NCI-H2107 treated with DMSO at 0.1 percent for 48 hours (cell line): ENCODE measurements at regions not wholly inside any gene's neighbourhood (a gene's known extent, or its start where the extent isn't known, plus 50 kb on each side); places are given as distances from the start of the nearest gene placed in this dataset.
"Not testable (repeated sequence)": the region's sequence is repeated elsewhere in the genome, so short reads cannot be mapped to it uniquely, and the experiment has no call there.

Experiments used
- DNase-seq: peaks from one replicate; lab custom pipeline; 2025; ENCODE audit not compliant: unreplicated experiment; lab: John Stamatoyannopoulos, UW

DNA sequence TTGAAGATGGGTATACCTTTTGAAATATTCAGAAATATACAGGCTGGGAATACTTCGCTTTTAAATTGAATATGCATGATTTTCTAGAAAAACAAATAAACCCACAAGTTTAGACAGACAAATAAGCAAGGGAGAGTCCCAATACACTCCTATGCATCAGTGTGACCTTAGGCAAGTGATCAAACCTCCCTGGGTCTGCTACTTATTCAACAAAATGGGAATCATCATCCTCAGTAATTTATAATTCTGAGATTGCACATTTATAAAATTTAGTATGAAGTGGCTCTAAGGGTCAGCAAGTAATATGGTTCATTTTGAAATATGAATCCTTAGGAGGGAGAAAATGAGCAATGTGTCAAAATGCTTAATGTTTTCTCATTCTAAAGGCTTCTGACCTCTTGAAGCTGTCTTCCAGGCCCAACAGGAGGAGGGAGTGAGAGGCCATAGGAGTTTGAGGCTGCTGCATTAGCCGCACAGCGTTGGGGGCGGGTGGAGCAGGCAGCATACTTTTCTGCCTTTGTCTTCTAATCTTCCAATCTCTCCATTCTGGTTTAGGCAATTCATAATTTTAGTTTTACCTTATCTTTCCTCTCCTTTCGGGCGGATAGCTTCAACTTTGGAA is 155.1 kb downstream of the TRIB2 start:
- no peak for DNase-seq

DNA sequence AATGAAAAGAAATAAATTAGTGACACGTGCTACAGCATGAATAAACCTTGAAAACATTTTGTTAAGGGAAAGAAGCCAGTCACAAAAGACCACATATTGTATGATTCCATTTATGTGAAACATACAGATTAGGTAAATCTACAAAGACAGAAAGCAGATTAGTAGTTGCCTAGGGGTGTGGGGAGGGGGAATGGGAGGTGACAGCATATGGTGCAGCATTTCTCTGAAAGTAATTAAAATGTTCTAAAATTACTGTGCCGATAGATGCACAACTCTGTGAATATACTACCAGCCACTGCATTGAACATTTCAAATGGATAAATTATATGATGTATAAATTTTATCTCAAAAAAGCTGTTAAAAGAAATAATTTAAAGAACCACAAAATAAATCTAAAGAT is 161.0 kb downstream of the TRIB2 start:
- no peak for DNase-seq

DNA sequence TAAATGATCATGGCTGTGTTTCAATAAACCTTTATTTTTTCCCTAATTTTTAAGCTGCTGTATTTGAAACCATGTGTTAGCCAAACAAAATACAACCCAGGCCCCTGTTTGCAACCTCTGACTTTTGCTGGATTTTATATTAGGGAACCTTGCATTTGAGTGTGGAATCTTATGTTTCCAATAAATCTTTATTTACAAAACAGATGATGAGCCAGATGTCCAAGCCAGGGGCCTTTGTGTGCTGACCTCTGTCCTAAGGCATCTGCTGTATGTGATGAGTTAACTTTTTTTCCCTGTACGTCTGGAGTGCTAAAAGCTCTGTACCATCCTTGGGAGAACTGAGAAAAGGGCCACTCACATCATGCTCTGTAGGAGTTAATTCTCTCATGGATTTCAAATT is 162.9 kb downstream of the TRIB2 start:
- DNase-seq = no peak

DNA sequence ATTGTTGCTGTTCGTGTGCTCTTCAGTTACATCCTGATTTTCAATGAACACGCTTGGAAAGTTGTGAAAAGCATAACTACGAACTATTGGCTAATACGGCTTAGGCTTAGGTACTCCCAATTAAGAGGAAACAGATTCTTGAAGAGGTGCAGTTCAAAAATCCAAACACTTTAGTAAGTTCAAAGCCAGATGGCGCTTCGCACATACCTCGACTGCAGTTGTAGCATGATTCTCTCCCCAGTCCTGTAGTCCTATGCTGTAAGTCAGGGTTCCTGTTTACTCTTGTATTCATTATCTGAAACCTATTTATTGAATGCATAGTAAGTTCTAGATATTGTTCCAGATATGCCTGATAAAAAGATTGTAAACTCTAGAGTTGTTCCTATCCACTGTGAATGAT is 165.2 kb downstream of the TRIB2 start:
- no peak for DNase-seq

DNA sequence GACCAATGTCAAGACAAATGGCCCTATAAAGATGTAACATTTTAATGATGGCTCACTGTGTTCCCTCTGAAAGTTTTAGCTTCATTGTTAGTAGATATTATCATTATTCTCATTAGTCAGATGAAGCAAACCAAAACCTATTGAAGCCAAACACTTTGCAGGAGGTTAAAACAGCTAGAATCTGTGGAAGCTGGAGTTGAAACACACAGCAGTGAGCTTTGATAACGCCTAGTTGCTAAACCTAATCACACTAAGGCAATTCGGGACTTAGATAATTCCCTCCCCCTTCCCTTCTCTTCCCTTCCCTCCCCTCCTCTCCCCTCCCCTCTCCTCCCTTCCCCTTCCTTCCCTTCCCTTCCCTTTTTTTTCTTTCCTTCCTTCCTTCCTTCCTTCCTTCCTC is 165.7 kb downstream of the TRIB2 start:
- DNase-seq = no peak

DNA sequence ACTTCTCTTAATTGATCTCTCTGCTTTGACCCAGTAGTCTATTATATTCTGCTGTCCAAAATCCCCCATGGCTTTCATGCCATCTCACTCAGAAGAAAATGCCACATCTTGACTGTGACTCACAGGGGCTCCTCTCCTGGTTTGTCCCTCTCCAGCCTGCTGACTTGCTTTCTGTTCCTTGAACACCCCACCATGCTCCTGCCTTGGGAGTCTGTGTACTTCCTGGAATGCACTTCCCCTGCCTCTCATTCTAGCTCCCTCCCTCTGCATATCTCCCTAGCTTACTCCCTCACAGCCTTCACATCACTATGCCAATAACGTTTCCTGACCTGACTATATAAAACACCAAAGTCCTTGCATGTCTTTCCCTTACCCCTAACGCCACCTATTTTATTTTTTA is 167.2 kb downstream of the TRIB2 start:
- no peak for DNase-seq

DNA sequence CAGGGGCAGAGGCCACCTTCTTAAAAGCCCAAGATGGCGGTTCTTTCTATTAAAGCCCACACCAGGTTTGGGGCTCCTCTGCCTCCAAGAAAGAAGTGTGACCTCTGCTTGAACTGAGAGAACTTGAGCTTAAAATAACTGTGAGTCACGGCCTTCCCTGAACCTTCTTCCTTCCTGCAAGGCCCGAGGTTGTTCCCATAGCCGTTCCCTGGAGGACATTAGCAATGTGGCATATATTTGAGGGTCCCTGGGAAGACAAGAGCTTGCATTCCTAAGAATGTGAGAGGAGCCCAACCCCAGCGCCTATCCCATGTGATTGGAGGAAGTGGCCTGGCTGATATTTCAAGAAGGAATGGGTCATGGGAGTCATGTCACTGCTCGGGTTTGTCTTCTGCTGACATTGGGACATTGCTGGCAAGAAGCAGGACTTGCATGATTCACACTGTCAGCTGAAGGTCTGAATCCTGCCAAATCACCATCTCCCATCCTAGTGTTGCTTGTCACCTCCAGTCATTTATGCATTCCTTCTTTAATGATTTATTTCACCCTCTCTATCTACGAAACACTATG is 168.1 kb downstream of the TRIB2 start:
- no peak for DNase-seq

DNA sequence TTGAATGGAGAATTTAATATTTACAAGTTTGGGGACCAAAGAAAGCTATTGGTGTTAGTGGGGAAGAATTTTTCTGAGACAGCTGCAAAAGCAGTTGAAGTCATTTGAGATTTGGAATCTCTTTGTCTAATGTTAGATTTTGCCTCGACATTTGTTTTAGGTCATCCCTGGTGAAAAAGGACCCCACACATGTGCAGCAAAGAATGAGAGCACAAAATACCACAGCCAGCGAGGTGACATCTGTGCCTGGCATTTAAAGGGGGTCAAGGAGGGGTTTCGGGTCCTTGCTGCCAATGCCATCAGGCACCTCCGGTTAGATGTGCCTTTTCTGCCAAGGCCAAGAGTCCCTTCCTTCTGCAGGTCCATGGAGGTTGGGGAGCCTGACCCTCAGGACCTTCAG is 173.3 kb downstream of the TRIB2 start:
- no peak for DNase-seq

DNA sequence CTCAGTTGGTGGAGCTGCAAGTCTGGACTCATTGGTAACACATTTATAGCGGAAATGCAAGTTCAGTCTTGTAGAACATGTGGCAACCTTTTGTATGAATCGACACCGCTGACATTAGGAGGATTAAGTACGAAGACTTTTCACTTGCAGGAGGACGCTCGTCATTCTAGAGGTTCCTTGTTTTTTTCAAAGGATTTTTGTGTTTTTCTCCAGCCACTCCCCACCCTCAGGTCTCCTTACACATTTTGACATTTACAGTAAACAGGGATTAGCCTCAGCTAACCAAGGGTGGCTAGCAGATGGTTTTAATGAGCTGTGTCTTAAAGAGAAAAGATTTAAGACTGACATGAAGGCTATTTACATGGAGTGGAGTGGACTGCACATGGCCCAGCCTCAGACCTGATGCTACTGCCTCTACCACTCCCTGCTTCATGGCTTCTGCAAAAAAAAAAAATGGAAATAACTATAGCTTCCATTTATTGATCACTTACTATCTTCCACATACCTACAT is 173.8 kb downstream of the TRIB2 start:
- DNase-seq = no peak

DNA sequence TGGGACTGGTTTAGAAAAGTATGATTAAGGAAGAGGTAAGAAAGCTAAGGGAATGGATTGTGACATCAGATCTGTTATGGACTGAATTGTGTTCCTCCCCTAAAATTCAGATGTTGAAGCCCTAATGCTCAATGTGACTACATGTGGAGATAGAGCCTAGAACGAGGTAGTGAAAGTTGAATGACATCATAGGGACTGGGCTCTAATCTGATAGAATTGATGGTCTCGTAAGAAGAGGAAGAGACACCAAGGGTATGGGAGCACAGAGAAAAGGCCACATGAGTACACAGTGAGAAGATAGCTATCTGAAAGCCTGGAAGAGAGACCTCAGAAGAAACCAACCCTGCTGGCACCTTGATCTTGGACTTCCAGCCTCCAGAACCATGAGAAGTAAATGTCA is 178.3 kb downstream of the TRIB2 start:
- DNase-seq = no peak

DNA sequence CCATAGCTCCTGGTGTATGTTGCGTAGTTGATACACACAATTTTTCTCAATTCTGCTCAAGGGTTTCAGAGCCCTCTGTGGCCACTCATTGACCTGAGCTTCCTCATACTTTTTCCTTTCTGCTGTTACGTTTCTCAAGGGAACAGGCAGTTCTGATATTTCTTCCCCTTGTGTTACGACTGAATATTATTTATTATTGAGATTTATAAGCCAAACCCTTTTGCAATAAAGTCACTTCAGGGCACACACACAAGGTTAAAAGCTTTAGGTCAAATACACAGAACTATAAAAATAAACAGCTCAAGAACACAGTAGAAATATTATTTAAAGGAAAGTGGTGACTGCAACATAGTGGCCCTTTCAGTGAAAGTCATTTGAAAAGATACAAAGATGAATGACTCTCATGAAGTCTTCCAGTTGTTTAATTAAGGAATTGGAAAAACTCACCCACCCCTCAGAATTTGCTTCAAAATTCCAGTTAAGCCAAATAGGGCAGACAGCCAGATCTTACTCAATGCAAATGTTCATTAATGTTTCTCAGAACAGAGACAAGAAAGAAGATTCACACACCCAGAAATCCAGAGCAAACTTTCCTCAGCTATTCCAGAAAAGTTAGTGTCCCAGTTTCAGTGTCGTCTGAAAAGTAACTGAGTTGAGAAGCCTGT is 179.7 kb downstream of the TRIB2 start:
- no peak for DNase-seq

DNA sequence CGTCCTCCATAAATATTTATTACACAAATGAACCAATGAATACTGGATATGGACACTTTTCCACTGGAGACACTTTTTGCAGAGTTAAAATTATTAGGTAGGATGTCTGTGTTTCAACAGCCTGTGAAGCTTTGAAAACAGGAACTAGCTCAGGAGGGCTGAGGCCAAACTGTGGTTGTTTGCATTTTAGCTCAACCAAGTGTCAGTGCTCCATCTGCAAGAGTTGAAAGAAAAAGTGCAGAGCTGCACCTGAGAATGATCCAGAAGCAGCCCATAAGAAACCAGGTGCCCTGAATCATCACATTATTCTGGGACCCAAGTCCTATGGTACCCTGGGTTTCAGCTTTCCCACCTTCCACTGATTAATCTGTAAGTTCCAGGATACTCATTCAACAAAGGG is 180.4 kb downstream of the TRIB2 start:
- DNase-seq = no peak

DNA sequence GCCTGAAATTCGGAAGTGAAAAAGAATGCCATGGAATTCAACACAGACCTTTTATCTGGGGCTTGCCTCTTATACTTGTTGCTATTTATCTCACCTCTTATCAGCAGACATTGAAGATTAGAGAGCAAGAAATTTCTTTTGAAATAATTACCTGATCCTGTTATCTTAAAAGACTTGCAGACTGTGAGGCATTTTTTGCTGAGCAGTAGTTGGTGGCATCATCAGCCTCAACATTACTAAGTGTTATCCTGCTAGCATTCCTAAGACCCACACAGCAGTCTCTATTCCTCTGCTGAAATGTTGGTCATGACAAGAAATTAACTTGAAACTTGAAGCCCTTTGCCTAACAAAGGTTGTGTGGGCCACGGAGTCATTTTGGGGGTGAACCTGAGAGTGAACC is 186.5 kb downstream of the TRIB2 start:
- no peak for DNase-seq

DNA sequence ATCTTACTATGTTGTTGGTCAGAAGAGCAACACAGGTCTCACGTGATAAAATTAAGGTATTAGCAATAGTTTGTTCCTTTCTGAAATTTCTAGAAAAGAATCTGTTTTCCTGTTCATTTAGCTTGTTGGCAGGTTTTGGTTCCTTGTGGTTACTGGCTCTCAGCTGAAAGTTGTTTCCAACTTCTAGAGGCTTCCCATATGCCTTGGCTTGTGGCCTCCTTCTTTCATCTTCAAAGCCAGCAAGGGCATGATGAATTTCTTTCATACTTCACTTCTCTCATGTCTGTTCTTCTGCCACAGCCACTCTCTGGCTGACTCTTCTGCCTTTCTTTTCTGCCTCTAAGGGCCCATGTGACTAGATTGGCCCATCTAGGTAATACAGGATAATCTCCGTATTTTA is 193.7 kb downstream of the TRIB2 start:
- no peak for DNase-seq

DNA sequence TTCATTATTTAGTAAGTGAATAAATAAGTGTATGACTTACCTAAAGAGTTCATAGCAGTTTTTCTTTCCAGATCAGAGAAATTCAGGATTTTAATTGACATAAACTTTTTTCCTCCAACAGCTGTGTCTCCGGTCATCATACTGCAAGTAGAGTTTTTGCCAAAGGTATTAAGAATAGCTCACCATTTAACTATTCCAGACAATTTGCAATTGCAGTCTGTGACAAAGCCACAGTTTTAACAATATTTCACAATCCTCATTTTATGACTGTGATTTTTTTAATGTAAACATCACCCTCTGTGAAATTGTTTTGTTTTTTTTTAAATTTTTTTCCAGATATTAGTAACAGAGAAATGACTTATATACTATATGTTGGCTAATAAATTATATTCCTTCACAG is 199.1 kb downstream of the TRIB2 start:
- no peak for DNase-seq

DNA sequence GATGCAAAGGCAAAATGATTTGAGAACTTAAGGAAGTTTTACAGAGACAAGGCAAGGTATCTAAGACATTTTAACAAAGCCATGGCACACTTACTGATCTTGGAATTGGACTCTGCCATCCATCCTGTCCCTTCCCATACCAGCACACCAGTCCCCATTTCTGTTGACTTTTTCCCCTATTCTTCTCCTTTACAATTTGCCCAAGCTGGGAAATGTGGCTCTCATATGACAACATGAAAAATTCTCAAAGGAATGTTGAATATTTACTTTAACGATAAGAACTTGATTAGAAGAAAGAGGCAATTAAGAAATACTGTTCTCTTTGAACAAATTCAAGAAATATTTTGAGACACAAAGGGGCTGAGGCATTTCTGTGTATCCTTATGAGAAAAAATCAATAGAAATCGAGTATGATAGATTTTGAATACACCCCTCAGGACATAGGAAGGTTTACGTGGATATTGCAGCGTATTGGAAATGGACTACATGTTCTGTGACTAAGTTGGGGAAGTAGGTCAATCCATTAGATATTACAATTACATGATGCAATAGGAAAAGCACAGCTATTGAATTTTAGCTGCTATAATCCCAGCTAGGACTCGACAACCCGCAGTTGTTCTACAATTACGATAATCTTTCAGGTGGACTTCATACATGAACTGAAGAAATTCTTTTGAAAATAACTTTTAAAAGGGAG is 201.6 kb downstream of the TRIB2 start:
- DNase-seq = no peak

DNA sequence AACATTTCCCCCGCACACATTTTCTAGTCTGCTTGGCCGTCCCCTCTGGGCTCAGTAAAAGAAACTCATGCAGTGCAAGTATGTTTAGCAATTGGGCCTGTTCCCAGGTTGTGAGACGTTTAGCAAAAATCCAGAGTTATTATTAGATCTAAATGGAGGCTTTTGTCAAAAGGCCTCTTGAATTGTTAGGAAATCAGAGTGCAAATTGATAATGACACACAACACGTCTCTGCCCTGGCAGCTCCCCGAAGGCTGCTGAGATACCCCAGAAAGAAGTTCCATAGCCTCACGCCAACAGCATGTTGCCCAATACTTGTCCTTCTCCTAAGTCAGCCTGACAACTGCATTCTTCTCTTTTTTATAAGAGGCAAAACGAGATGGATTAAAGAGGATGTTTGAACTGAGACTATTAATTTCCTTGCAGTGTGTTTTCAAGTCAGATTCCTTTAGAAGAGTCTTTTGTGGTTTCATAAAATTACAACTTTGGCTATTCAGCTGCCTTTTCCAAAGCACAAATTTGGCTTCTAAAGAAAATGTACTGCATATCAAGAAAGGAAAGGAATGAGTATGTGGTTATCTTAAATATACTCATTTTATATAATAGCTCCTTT is 202.2 kb downstream of the TRIB2 start:
- no peak for DNase-seq

DNA sequence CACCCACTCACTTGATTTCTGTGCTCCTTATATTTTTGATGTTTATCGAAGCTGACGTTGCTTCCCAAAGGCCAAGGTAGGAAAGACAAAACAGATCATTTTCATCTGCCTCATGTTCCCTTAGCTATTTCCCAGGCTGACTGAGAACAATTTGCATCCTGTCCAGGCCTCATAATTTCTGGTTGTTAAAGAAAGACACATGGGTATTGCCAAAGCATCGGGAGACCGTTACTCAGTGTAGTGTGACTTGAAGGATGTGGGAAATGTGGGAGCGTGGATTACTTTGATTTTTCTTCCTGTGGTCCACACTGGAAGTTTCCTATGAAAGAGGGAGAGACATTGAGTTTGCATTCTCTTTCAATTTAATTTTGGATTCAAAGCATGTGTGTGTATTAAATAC is 204.6 kb downstream of the TRIB2 start:
- no peak for DNase-seq

DNA sequence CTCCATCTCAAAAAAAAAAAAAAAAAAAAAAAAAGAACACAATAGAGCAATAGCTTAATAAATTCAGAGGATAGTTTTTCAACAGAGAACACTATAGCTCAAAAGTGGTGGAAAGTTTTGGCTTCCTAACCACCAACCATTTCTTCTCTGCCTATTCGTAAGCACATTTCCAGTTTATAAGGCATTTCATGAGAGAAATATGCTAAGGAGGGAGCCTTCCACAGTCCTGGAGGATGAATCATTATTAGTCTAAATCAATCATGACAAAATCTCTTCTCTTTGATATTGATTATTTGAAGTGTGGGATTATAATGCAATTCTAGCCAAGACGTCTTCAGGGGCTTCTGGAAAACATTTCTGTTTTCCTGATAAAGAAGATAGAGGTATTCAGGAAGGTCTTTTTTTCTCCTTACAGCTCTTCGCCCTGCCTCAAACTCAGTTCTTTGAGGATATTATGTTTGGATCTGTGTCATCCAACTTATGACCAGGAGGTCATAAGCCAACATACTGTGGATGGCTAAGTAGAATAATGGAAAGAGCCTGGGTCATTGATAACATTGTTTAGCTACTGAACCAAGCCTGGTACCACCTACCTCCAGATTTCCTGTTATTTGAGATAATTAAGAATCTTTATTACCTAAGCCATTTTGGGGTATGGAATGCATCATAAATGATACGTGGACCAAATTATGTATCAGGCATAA is 207.3 kb downstream of the TRIB2 start:
- no peak for DNase-seq

DNA sequence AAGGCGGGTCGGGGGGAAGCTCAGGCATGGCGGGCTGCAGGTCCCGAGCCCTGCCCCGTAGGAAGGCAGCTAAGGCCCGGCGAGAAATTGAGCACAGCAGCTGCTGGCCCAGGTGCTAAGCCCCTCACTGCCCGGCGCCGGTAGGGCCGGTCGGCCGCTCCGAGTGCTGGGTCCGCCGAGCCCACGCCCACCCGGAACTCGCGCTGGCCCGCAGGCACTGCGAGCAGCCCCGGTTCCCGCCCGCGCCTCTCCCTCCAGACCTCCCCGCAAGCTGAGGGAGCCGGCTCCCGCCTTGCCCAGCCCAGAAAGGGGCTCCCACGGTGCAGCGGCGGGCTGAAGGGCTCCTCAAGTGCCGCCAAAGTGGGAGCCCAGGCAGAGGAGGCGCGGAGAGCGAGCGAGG is 209.9 kb downstream of the TRIB2 start:
- not testable (repeated sequence) for DNase-seq

DNA sequence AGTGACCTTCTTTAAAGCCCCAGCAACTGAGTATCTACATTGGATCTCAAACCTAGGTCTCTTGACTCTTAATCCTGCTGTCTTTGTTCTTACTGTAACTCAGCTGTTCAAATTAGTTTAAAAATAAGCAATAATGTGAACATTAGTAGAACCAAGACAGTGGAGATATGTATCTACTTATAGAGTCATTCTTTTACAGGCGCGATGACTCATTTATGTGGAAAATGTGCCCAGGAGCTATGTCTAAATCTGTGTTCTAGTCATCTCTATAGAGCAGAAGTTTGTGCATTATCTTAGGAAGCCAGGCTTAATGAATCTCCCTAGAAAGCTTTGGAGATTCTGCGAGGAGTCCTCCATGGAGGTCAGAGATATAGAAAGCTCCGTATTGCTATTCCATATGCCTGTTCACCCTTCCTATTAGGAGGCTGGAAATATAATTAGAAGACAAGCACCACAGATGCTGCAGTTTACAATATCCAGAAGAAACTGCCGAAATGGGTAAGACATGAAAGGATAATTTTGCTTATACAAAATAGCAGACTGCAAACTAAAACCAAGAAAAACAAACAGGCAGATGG is 211.6 kb downstream of the TRIB2 start:
- DNase-seq = no peak
